ENCODE measurements at regions not wholly inside any gene's neighbourhood (a gene's known extent, or its start where the extent isn't known, plus 50 kb on each side); places are given as distances from the start of the nearest gene placed in this dataset.

DNA sequence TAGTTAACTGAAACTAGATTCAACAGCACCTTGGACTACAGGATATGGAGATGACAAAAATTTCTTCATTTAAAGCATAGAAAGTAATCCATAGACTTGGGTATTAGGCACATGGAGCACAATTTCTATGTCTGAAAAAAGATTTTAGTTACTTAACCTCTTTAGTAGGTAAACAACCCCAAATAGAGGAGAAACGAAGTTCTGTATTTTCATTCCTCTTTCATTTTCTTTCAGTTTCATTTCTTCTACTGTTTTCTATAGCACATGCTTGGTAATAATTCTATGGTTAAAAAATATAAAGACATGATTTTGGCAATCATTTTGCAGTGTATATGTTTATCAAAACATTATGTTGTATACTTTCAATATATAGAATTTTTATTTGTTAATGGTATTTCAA is 99.5 kb downstream of the CASP12 start:
- H3K9ac ChIP-seq (ENCODE audit: low read depth, low read length): no peak overlapping the region
- no peaks in the 10 kb centered on the region for H3K27me3 ChIP-seq (ENCODE audit: insufficient read depth, low read length)
- no peak overlapping the region for H3K4me3 ChIP-seq (ENCODE audit: low read length)
- no peak overlapping the region for H3K27ac ChIP-seq (ENCODE audit: low read length)
- H3K4me1 ChIP-seq (ENCODE audit: insufficient read depth, low read length): no peaks in the 10 kb centered on the region
- peaks cover 10% of the 10 kb centered on the region for H3K9me3 ChIP-seq (ENCODE audit: insufficient read depth, low read depth, low read length)
- no peaks in the 10 kb centered on the region for H3K36me3 ChIP-seq (ENCODE audit: insufficient read depth, low read depth, low read length)

DNA sequence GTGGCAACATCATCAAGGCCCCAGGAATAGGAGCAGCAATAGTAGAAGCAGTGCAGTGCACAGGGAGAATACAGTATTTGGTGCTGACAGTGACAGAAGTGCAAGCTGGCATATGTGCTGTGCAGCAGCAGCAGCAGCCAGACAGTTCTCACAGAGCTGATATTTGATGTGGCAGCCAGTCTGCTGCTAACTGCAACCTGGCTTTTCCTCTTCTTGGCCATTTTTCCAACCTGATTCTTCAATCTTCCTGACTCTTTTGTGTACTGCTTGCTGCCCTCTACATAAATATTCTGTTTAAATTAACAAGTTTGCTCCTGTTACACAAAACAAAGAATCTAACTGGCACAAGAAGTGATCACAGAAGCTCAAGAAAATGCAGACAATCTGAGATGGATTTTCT is 102.0 kb downstream of the CASP12 start:
- Histone ChIP-seq H3K4me3 (ENCODE audit: low read length) (no peak overlapping the region), H3K9ac (ENCODE audit: low read depth, low read length) (no peak overlapping the region)

DNA sequence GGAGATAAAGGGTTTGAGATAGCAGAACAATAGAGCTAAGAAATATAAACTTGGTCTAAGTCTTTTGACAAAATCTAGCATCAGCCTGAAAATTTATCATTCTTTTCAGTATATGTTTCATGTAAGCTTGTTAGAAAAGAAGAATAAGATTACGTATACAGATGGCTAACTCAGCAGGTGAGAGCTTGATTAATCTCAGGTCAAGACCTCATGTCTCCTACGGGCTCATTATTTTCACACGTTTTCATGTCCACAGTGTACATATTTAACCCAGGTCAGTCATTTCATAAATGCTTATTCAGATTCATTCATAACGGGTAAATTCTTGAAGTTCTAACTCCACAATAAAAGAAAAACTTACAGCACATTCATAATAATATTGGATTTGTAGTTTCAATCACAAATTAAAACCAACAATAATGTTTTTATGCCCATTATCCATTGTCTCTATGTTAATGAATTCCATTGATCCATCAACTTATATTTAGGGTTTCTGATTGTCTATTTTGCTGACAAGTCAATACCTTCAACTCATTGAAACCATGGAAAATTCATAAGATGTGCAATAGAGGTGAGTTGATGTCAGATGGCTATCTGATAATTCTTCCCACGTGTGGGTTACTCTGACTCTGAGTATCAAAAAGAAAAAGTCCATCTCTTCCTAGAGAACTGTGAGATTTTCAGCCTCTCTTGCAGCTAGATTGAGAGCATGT is 102.6 kb downstream of the CASP12 start:
- no peaks in the 10 kb centered on the region for H3K4me1 ChIP-seq (ENCODE audit: insufficient read depth, low read length)
- H3K4me3 ChIP-seq (ENCODE audit: low read length): no peak overlapping the region
- no peak overlapping the region for H3K9ac ChIP-seq (ENCODE audit: low read depth, low read length)
- H3K9me3 ChIP-seq (ENCODE audit: insufficient read depth, low read depth, low read length): peaks cover 10% of the 10 kb centered on the region
- no peaks in the 10 kb centered on the region for H3K27me3 ChIP-seq (ENCODE audit: insufficient read depth, low read length)
- no peak overlapping the region for H3K27ac ChIP-seq (ENCODE audit: low read length)
- H3K36me3 ChIP-seq (ENCODE audit: insufficient read depth, low read depth, low read length): no peaks in the 10 kb centered on the region

More for the DNA sequence above, 102.0 kb downstream of the CASP12 start:
- Histone ChIP-seq H3K27me3 (ENCODE audit: insufficient read depth, low read length) (no peaks in the 10 kb centered on the region), H3K36me3 (ENCODE audit: insufficient read depth, low read depth, low read length) (no peaks in the 10 kb centered on the region), H3K27ac (ENCODE audit: low read length) (no peak overlapping the region), H3K9me3 (ENCODE audit: insufficient read depth, low read depth, low read length) (peaks cover 10% of the 10 kb centered on the region), H3K4me1 (ENCODE audit: insufficient read depth, low read length) (no peaks in the 10 kb centered on the region)

DNA sequence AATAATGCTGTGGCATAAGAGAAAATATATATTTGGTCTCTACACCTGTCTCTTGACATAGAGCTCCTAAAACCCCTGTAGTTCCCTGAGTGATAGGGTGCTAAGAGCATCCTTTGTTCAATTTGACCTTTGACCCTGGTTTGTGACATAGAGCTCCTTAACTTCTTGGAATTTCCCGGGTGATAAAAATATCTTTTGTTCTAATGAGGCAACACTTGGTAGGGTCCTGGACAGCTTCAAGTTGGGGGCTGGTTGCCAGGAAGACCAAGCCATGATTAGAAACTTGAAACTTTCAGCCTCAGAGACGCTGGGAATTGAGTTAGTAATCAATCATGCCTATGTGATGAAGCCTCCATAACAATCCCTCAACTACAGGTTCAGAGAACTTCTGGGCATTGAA is 105.4 kb downstream of the CASP12 start:
- Histone ChIP-seq H3K4me1 (ENCODE audit: insufficient read depth, low read length) (no peaks in the 10 kb centered on the region), H3K4me3 (ENCODE audit: low read length) (no peak overlapping the region), H3K27me3 (ENCODE audit: insufficient read depth, low read length) (no peaks in the 10 kb centered on the region), H3K27ac (ENCODE audit: low read length) (no peak overlapping the region), H3K36me3 (ENCODE audit: insufficient read depth, low read depth, low read length) (no peaks in the 10 kb centered on the region), H3K9ac (ENCODE audit: low read depth, low read length) (no peak overlapping the region), H3K9me3 (ENCODE audit: insufficient read depth, low read depth, low read length) (peaks cover 10% of the 10 kb centered on the region)

DNA sequence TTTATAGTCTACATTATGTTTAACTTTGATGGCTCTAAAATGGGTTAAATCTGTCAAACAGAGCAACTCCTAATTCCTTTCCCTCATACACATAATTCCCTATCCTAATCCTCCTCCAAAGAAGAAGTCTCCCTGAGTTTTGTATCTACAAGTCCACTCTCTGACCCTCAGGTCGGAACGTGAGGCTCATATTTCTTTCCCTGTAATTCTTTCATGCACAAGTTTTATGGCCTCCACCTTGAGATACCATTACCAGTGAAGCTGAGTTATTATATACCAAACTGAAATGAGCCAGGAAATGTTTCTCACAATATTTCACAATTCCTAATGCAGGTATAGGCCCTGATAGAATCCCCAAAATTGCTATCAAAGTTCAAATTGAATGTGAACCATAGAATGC is 106.4 kb downstream of the CASP12 start:
- Histone ChIP-seq H3K9ac (ENCODE audit: low read depth, low read length) (no peak overlapping the region), H3K27me3 (ENCODE audit: insufficient read depth, low read length) (no peaks in the 10 kb centered on the region), H3K27ac (ENCODE audit: low read length) (no peak overlapping the region), H3K4me3 (ENCODE audit: low read length) (no peak overlapping the region), H3K9me3 (ENCODE audit: insufficient read depth, low read depth, low read length) (peaks cover 10% of the 10 kb centered on the region), H3K36me3 (ENCODE audit: insufficient read depth, low read depth, low read length) (no peaks in the 10 kb centered on the region), H3K4me1 (ENCODE audit: insufficient read depth, low read length) (no peaks in the 10 kb centered on the region)

DNA sequence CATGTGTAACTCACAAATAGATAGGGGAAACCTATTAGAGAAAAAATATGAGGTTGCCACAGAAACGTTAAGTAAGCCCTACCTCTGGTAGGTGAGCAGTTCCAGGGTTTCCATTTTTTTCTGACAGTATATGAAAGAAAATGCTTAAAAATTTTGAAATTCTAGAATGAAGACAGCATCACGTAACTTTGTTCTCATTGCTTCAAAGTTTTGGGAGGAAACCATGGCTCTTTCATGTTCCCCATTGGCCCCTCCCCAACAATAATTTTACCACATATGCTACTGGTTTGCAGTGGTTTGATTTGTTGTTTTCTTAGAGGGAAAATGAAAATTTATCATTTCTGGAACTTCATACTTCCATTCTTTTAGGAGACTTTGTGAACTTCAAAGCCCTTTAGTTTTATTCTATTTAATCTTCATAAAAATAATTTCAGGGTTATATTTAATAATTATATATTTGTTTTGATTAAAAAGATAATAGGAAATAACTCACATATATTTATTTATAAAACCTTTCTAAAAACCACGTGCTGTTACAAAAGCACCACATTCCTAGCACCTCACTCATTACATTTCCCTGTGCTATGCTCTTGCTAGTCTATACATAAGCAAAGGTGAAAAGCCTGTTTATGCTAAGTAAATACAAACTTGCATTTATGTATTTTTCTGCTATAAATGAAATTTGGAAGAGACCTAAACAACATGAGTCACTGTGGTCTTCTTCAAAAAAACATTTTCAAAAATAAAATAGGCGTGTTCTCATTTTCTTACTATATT is 113.4 kb downstream of the CASP12 start:
- Histone ChIP-seq H3K27ac (ENCODE audit: low read length) (peak overlapping the region; percentile 53), H3K4me1 (ENCODE audit: insufficient read depth, low read length) (peaks cover 33% of the 10 kb centered on the region), H3K9ac (ENCODE audit: low read depth, low read length) (no peak overlapping the region), H3K27me3 (ENCODE audit: insufficient read depth, low read length) (no peaks in the 10 kb centered on the region), H3K4me3 (ENCODE audit: low read length) (no peak overlapping the region), H3K36me3 (ENCODE audit: insufficient read depth, low read depth, low read length) (no peaks in the 10 kb centered on the region), H3K9me3 (ENCODE audit: insufficient read depth, low read depth, low read length) (no peaks in the 10 kb centered on the region)

DNA sequence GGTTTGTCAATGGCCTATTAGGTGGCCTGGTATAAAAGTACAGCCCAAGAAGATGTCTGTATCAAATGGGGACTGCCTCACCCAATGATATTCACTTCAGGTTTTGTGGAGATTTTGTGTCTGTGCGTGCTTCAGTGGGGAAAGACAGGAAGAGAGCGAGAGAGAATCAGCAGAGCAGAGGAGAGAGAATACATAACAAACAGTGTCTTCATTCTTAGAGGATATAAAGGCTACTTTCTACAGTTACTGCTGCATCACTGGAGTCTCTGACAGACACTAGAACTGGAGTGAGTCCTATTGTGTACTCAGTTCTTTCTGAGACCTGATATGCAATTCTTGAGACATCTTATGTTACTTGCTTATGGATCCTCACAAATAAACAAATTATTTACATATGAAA is 115.0 kb downstream of the CASP12 start:
- no peaks in the 10 kb centered on the region for H3K9me3 ChIP-seq (ENCODE audit: insufficient read depth, low read depth, low read length)
- H3K4me1 ChIP-seq (ENCODE audit: insufficient read depth, low read length): peaks cover 33% of the 10 kb centered on the region
- H3K27ac ChIP-seq (ENCODE audit: low read length): peak overlapping the region; percentile 79
- no peaks in the 10 kb centered on the region for H3K27me3 ChIP-seq (ENCODE audit: insufficient read depth, low read length)
- no peaks in the 10 kb centered on the region for H3K36me3 ChIP-seq (ENCODE audit: insufficient read depth, low read depth, low read length)
- H3K9ac ChIP-seq (ENCODE audit: low read depth, low read length): no peak overlapping the region; the same call in 1 of the 2 replicates
- no peak overlapping the region for H3K4me3 ChIP-seq (ENCODE audit: low read length)

DNA sequence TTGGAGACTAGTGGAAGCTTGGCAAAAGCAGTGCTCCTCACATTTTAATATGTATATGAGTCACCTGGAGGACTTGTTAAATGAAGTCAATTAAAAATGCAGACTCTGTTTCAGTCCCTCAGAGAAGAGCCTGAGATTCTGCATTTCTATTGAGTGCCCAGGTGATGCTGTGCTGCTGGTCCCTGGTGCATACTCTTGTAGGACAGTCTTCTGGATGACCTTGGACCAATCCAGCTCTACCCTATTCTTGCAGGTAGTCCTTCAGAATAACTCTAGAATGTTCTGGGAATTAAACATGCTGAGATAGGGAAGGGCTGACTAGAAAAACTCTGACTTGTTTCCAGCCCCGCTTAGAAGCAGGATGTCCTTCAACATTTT is 115.9 kb downstream of the CASP12 start:
- peak overlapping the region; percentile 79 for H3K27ac ChIP-seq (ENCODE audit: low read length)

DNA sequence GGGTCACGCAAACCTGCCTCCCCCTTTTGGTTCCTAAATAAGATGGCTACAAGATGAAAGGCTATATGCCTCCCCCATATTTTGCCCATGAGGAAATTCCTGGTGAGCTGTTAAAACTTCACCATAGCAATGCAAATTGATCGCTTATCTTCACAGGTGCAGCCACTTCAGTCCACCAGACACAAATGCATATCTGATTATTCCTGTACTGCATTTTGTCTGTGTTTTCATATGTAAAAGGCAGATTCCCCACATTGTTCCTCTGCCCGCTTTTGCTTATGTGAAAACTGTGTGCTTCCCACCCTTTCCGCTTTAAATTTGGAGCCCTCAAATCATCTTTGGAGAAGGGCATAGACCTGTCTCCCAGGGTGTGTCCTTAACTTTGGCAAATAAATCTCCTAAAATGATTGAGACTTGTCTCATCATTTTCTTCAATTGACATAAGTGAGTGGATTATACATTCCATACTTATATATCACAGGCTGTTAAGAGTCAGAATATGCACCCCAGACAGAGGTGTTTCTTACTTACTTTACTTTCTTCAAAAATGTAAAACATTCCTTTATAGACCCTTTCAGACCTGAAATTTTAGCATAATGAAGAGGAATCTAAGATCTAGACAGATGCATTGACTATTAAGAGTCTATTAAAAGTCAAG is 116.4 kb downstream of the CASP12 start:
- H3K27ac ChIP-seq (ENCODE audit: low read length): peak overlapping the region; percentile 79
- peak overlapping the region; percentile 47; the same call in 1 of the 2 replicates for H3K9ac ChIP-seq (ENCODE audit: low read depth, low read length)

More for the DNA sequence above, 115.9 kb downstream of the CASP12 start:
- no peaks in the 10 kb centered on the region for H3K36me3 ChIP-seq (ENCODE audit: insufficient read depth, low read depth, low read length)
- H3K4me3 ChIP-seq (ENCODE audit: low read length): peak overlapping the region; percentile 47; the same call in 1 of the 2 replicates
- no peaks in the 10 kb centered on the region for H3K27me3 ChIP-seq (ENCODE audit: insufficient read depth, low read length)
- H3K9ac ChIP-seq (ENCODE audit: low read depth, low read length): peak overlapping the region; percentile 47; the same call in 1 of the 2 replicates
- H3K9me3 ChIP-seq (ENCODE audit: insufficient read depth, low read depth, low read length): no peaks in the 10 kb centered on the region
- H3K4me1 ChIP-seq (ENCODE audit: insufficient read depth, low read length): peaks cover 33% of the 10 kb centered on the region

DNA sequence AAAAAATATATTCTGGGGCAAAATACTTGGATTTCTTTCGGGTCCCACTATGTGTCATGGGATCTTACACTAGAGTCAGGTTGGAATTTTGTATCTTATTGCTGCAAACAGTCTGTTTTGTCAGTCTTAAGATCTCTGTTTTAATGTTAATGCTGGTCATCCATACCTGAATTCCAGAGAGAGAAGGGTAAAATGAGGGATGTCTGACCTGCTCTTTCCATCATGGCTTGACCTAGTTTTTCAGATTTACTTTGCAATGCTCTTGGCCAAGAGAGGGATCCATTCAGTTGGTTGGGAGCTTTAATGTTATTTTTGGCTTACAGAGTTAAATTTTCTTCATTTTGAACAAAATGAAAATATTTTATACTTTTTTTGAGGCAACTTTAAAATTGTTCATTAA is 117.2 kb downstream of the CASP12 start:
- H3K27me3 ChIP-seq (ENCODE audit: insufficient read depth, low read length): no peaks in the 10 kb centered on the region
- H3K4me3 ChIP-seq (ENCODE audit: low read length): no peak overlapping the region
- no peaks in the 10 kb centered on the region for H3K9me3 ChIP-seq (ENCODE audit: insufficient read depth, low read depth, low read length)
- H3K36me3 ChIP-seq (ENCODE audit: insufficient read depth, low read depth, low read length): no peaks in the 10 kb centered on the region
- H3K9ac ChIP-seq (ENCODE audit: low read depth, low read length): no peak overlapping the region; the same call in 1 of the 2 replicates
- peak overlapping the region; percentile 79 for H3K27ac ChIP-seq (ENCODE audit: low read length)
- H3K4me1 ChIP-seq (ENCODE audit: insufficient read depth, low read length): peaks cover 33% of the 10 kb centered on the region

More for the DNA sequence above, 116.4 kb downstream of the CASP12 start:
- Histone ChIP-seq H3K36me3 (ENCODE audit: insufficient read depth, low read depth, low read length) (no peaks in the 10 kb centered on the region), H3K4me1 (ENCODE audit: insufficient read depth, low read length) (peaks cover 33% of the 10 kb centered on the region), H3K27me3 (ENCODE audit: insufficient read depth, low read length) (no peaks in the 10 kb centered on the region), H3K9me3 (ENCODE audit: insufficient read depth, low read depth, low read length) (no peaks in the 10 kb centered on the region), H3K4me3 (ENCODE audit: low read length) (peak overlapping the region; percentile 47; the same call in 1 of the 2 replicates)

DNA sequence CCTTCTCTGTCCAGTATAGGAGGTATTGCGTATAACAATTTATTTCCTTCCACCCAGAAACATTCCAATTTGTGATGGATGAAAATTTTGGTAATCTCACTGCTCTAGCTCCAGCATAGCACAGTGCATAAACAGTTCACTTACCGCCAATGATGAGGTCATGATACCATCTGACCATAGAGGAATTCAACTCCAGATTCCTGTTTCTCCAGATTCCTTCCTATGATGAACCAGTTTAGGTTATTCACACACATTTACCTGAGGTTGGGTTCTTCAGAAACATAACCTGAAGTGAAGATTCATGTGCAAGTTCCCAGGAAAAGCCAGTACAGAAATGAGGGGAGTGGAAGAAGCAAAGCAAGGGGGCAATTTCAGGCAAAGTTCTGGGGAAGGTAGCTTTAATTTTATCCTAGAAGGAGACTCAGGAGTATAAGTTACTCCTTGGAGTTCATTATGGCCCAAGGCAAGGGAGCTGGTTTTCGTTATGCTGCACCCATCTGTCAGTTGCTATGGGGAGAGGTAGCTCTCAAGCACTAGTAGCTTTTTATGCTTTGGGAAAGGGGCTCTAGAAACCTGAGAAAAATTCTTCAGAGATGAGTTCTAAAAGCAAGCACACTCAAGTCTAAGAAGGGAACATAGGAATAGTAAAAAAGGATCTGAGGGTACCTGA is 121.6 kb downstream of the CASP12 start:
- Histone ChIP-seq H3K4me1 (ENCODE audit: insufficient read depth, low read length) (peaks cover 15% of the 10 kb centered on the region), H3K27me3 (ENCODE audit: insufficient read depth, low read length) (no peaks in the 10 kb centered on the region), H3K36me3 (ENCODE audit: insufficient read depth, low read depth, low read length) (no peaks in the 10 kb centered on the region), H3K9me3 (ENCODE audit: insufficient read depth, low read depth, low read length) (peaks cover 9% of the 10 kb centered on the region; the same call in 1 of the 2 replicates), H3K27ac (ENCODE audit: low read length) (no peak overlapping the region), H3K9ac (ENCODE audit: low read depth, low read length) (no peak overlapping the region), H3K4me3 (ENCODE audit: low read length) (no peak overlapping the region)
